Neuronal stem cell (in vitro differentiated cells): ENCODE measurements at regions not wholly inside any gene's neighbourhood (a gene's known extent, or its start where the extent isn't known, plus 50 kb on each side); places are given as distances from the start of the nearest gene placed in this dataset.

Source experiments
- DNase-seq: peaks from one replicate; pipeline ENCODE4 v3.0.0-alpha.2; 2013; ENCODE audit warnings: low spot score
- H2AFZ ChIP-seq: one replicate; pipeline ENCODE4 v1.6.1; 2013; ENCODE audit warnings: mild to moderate bottlenecking, low read length, inconsistent platforms
- H2AK5ac ChIP-seq: 2 replicates; pipeline ENCODE4 v1.6.1; 2013; ENCODE audit warnings: low read depth, mild to moderate bottlenecking, inconsistent platforms, low read length, moderate library complexity, mixed read lengths
- H2BK120ac ChIP-seq: 2 replicates; pipeline ENCODE4 v1.6.1; 2013; ENCODE audit warnings: low read depth, mild to moderate bottlenecking, inconsistent platforms, low read length, moderate library complexity, mixed read lengths
- H2BK12ac ChIP-seq: one replicate; pipeline ENCODE4 v1.6.1; 2013; ENCODE audit warnings: low read length, inconsistent platforms
- H2BK15ac ChIP-seq: 2 replicates; pipeline ENCODE4 v1.6.1; 2013; ENCODE audit warnings: mild to moderate bottlenecking, low read length, inconsistent platforms, mixed read lengths
- H2BK5ac ChIP-seq: one replicate; pipeline ENCODE4 v1.6.1; 2013; ENCODE audit warnings: inconsistent platforms, mild to moderate bottlenecking, low read length, moderate library complexity
- H3K14ac ChIP-seq: one replicate; pipeline ENCODE4 v1.6.1; 2013; ENCODE audit warnings: low read length, inconsistent platforms
- H3K18ac ChIP-seq: 2 replicates; pipeline ENCODE4 v1.6.1; 2013; ENCODE audit warnings: low read length, inconsistent platforms
- H3K23ac ChIP-seq: 2 replicates; pipeline ENCODE4 v1.6.1; 2013; ENCODE audit warnings: low read depth, mild to moderate bottlenecking, mixed read lengths, low read length, inconsistent platforms; ENCODE audit not compliant: poor library complexity
- H3K27ac ChIP-seq: replicated peaks from 3 replicates; pipeline ENCODE4 v1.5.1; 2013; ENCODE audit warnings: low read length, inconsistent platforms
- H3K27me3 ChIP-seq, 3 experiments: 2 replicates each; pipeline ENCODE4 v1.6.1; 2013; ENCODE audit warnings: low read length in 3 of 3, mild to moderate bottlenecking in 2 of 3, inconsistent platforms in 1 of 3, low read depth in 1 of 3, mixed read lengths in 1 of 3, moderate library complexity in 1 of 3; ENCODE audit not compliant: control insufficient read depth in 3 of 3, insufficient read depth in 3 of 3
- H3K36me3 ChIP-seq, 2 donors: replicated peaks in 1 of 2; 2 replicates each; pipeline ENCODE4 v1.6.1; 2013; ENCODE audit warnings: low read length in 2 of 2; ENCODE audit not compliant: control insufficient read depth in 2 of 2, insufficient read depth in 2 of 2
- H3K4ac ChIP-seq: 2 replicates; pipeline ENCODE4 v1.6.1; 2013; ENCODE audit warnings: inconsistent platforms, mild to moderate bottlenecking, low read length, moderate library complexity
- H3K4me1 ChIP-seq, 2 donors: 1 replicate in 1 of 2; 2 replicates in 1 of 2; pipeline ENCODE4 v1.6.1; 2013; ENCODE audit warnings: low read length in 2 of 2, low read depth in 1 of 2; ENCODE audit not compliant: control insufficient read depth in 2 of 2, insufficient read depth in 1 of 2
- H3K4me2 ChIP-seq: one replicate; pipeline ENCODE4 v1.6.1; 2013; ENCODE audit warnings: mild to moderate bottlenecking, low read length, inconsistent platforms; ENCODE audit not compliant: insufficient read depth, poor library complexity, severe bottlenecking
- H3K4me3 ChIP-seq, 2 donors: 2 replicates each; pipeline ENCODE4 v1.5.1; 2013; ENCODE audit warnings: low read length in 2 of 2, mild to moderate bottlenecking in 2 of 2, inconsistent platforms in 1 of 2, moderate library complexity in 1 of 2
- H3K79me1 ChIP-seq: one replicate; pipeline ENCODE4 v1.6.1; 2013; ENCODE audit warnings: low read depth, mild to moderate bottlenecking, inconsistent platforms, low read length, moderate library complexity
- H3K9ac ChIP-seq: one replicate; pipeline ENCODE4 v1.6.1; 2013; ENCODE audit warnings: mild to moderate bottlenecking, low read depth, low read length, inconsistent platforms; ENCODE audit not compliant: poor library complexity
- H3K9me3 ChIP-seq, 2 donors: replicated peaks in 1 of 2; 2 replicates each; pipeline versions ENCODE3 to v1.6.1; 2013; ENCODE audit warnings: low read length in 2 of 2, mild to moderate bottlenecking in 2 of 2, inconsistent platforms in 1 of 2, low read depth in 1 of 2, mixed read lengths in 1 of 2, moderate library complexity in 1 of 2; ENCODE audit not compliant: control insufficient read depth in 2 of 2, insufficient read depth in 1 of 2
- H4K8ac ChIP-seq: one replicate; pipeline ENCODE4 v1.6.1; 2013; ENCODE audit warnings: low read depth, mild to moderate bottlenecking, inconsistent platforms, low read length, moderate library complexity
- H4K91ac ChIP-seq: one replicate; pipeline ENCODE4 v1.6.1; 2013; ENCODE audit warnings: low read length, low read depth, mild to moderate bottlenecking, inconsistent platforms; ENCODE audit not compliant: poor library complexity
- WGBS, 2 donors: extraction: QIAGEN DNeasy Blood & Tissue Kit; methylation state at CpG; one replicate each; pipeline ENCODE4 v1.1.7; 2013; ENCODE audit warnings: missing lambda C conversion rate in 2 of 2, mixed read lengths in 1 of 2; ENCODE audit not compliant: insufficient read length in 2 of 2, insufficient replicate concordance in 1 of 2; ENCODE audit errors: extremely low coverage in 2 of 2; 5-methylcytosine and 5-hydroxymethylcytosine counted together

GRCh38 chr5:159601216-159601615 lies 270.9 kb upstream of the IL12B start:
- H3K4me1 ChIP-seq = peaks cover 0 to 2% of the 10 kb centered on the region in 2 donors
- no peaks in the 10 kb centered on the region for H3K27me3 ChIP-seq
- H2AK5ac ChIP-seq = no peak overlapping the region
- H3K36me3 ChIP-seq = no peaks in the 10 kb centered on the region
- no peak overlapping the region for H3K27ac ChIP-seq
- no peak overlapping the region for H3K4ac ChIP-seq
- no peak overlapping the region for H2BK15ac ChIP-seq
- DNase-seq = no peak
- no peak overlapping the region for H3K18ac ChIP-seq
- H3K9ac ChIP-seq = no peak overlapping the region
- H3K9me3 ChIP-seq = peaks cover 0 to 5% of the 10 kb centered on the region in 2 donors
- H3K4me2 ChIP-seq = no peak overlapping the region
- no peak overlapping the region for H2AFZ ChIP-seq
- no peaks in the 10 kb centered on the region for H3K79me1 ChIP-seq
- WGBS, 2 donors = no CpG with 5 or more reads among the region's 1 CpG
- H4K8ac ChIP-seq = no peak overlapping the region
- no peak overlapping the region for H4K91ac ChIP-seq
- H3K23ac ChIP-seq = no peak overlapping the region
- no peak overlapping the region for H2BK5ac ChIP-seq
- no peak overlapping the region for H3K14ac ChIP-seq
- no peak overlapping the region for H3K4me3 ChIP-seq
- H2BK12ac ChIP-seq = no peak overlapping the region
- no peak overlapping the region for H2BK120ac ChIP-seq

- H2BK15ac ChIP-seq = no peak overlapping the region
- no peaks in the 10 kb centered on the region for H3K36me3 ChIP-seq
- H2BK5ac ChIP-seq = no peak overlapping the region
- no CpG with 5 or more reads among the region's 2 CpGs for WGBS, 2 donors
- DNase-seq = no peak
- no peak overlapping the region for H3K4me2 ChIP-seq
- H3K27me3 ChIP-seq = no peaks in the 10 kb centered on the region
- no peak overlapping the region for H3K18ac ChIP-seq
- H4K8ac ChIP-seq = no peak overlapping the region
- H3K9ac ChIP-seq = no peak overlapping the region
- H3K4ac ChIP-seq = no peak overlapping the region
- H3K4me1 ChIP-seq = no peaks in the 10 kb centered on the region
- H3K9me3 ChIP-seq = peaks cover 0 to 3% of the 10 kb centered on the region in 2 donors
- no peak overlapping the region for H3K23ac ChIP-seq
- H2AK5ac ChIP-seq = no peak overlapping the region
- no peak overlapping the region for H3K27ac ChIP-seq
- H2AFZ ChIP-seq = no peak overlapping the region
- H2BK120ac ChIP-seq = no peak overlapping the region
- no peak overlapping the region for H3K14ac ChIP-seq
- no peaks in the 10 kb centered on the region for H3K79me1 ChIP-seq
- H2BK12ac ChIP-seq = no peak overlapping the region
- H4K91ac ChIP-seq = no peak overlapping the region
- H3K4me3 ChIP-seq = no peak overlapping the region
Observed at GRCh38 chr5:159602434-159602833, 272.1 kb upstream of the IL12B start.

- Histone ChIP-seq H3K4me3 (no peak overlapping the region), H3K4me2 (no peak overlapping the region), H3K79me1 (no peaks in the 10 kb centered on the region), H3K9me3 (peaks cover 0 to 3% of the 10 kb centered on the region in 2 donors), H2BK12ac (no peak overlapping the region), H3K18ac (no peak overlapping the region), H3K23ac (no peak overlapping the region), H3K36me3 (no peaks in the 10 kb centered on the region), H2BK15ac (no peak overlapping the region), H3K27ac (no peak overlapping the region), H4K8ac (no peak overlapping the region), H4K91ac (no peak overlapping the region), H3K4me1 (no peaks in the 10 kb centered on the region), H2AFZ (no peak overlapping the region), H2AK5ac (no peak overlapping the region), H3K9ac (no peak overlapping the region), H3K27me3 (no peaks in the 10 kb centered on the region), H3K4ac (no peak overlapping the region), H3K14ac (no peak overlapping the region), H2BK5ac (no peak overlapping the region), H2BK120ac (no peak overlapping the region)
- no peak for DNase-seq
- no CpG with 5 or more reads among the region's 3 CpGs for WGBS, 2 donors
Observed at GRCh38 chr5:159605585-159605984, 275.3 kb upstream of the IL12B start.

GRCh38 chr5:159609359-159609758 lies 279.1 kb upstream of the IL12B start:
- H3K9me3 ChIP-seq = no peaks in the 10 kb centered on the region
- H3K9ac ChIP-seq = no peak overlapping the region
- H2AK5ac ChIP-seq = no peak overlapping the region
- H3K14ac ChIP-seq = no peak overlapping the region
- no peak overlapping the region for H3K27ac ChIP-seq
- H3K4me1 ChIP-seq = no peaks in the 10 kb centered on the region
- no peaks in the 10 kb centered on the region for H3K36me3 ChIP-seq
- H4K8ac ChIP-seq = no peak overlapping the region
- no peak overlapping the region for H2BK5ac ChIP-seq
- no peak overlapping the region for H3K4me3 ChIP-seq
- H3K4ac ChIP-seq = no peak overlapping the region
- H3K23ac ChIP-seq = no peak overlapping the region
- H3K79me1 ChIP-seq = no peaks in the 10 kb centered on the region
- H3K18ac ChIP-seq = no peak overlapping the region
- no CpG with 5 or more reads among the region's 4 CpGs for WGBS, 2 donors
- no peak overlapping the region for H2BK120ac ChIP-seq
- H2BK12ac ChIP-seq = no peak overlapping the region
- no peak overlapping the region for H3K4me2 ChIP-seq
- DNase-seq = no peak
- no peak overlapping the region for H2AFZ ChIP-seq
- H4K91ac ChIP-seq = no peak overlapping the region
- H2BK15ac ChIP-seq = no peak overlapping the region
- H3K27me3 ChIP-seq = no peaks in the 10 kb centered on the region
